ENCODE measurements at regions not wholly inside any gene's neighbourhood (a gene's known extent, or its start where the extent isn't known, plus 50 kb on each side); places are given as distances from the start of the nearest gene placed in this dataset.

- TF ChIP-seq YY1 (IDR thresholded peaks at IDR 0.05; ENCODE audit: low read depth) (no peak), USF1 (IDR thresholded peaks at IDR 0.05) (no peak), CEBPB (IDR thresholded peaks at IDR 0.05) (no peak), EGR1 (IDR thresholded peaks at IDR 0.05) (no peak), RAD21 (IDR thresholded peaks at IDR 0.05; ENCODE audit: low read depth) (no peak), MAX (IDR thresholded peaks at IDR 0.05) (no peak), REST (IDR thresholded peaks at IDR 0.05; ENCODE audit: low read depth) (no peak), TEAD4 (IDR thresholded peaks at IDR 0.05) (no peak), CREB1 (IDR thresholded peaks at IDR 0.05; ENCODE audit: low read depth) (no peak), TCF12 (IDR thresholded peaks at IDR 0.05; ENCODE audit: low read depth) (no peak), EP300 (IDR thresholded peaks at IDR 0.05; ENCODE audit: borderline replicate concordance) (no peak), NFIC (IDR thresholded peaks at IDR 0.05) (no peak), ZBTB7A (IDR thresholded peaks at IDR 0.05; ENCODE audit: low read depth) (no peak)
These were observed 53.4 kb upstream of the SESN3 start for GRCh38 chr11:95284057-95285052.
